ENCODE measurements at regions not wholly inside any gene's neighbourhood (a gene's known extent, or its start where the extent isn't known, plus 50 kb on each side); places are given as distances from the start of the nearest gene placed in this dataset.

DNA sequence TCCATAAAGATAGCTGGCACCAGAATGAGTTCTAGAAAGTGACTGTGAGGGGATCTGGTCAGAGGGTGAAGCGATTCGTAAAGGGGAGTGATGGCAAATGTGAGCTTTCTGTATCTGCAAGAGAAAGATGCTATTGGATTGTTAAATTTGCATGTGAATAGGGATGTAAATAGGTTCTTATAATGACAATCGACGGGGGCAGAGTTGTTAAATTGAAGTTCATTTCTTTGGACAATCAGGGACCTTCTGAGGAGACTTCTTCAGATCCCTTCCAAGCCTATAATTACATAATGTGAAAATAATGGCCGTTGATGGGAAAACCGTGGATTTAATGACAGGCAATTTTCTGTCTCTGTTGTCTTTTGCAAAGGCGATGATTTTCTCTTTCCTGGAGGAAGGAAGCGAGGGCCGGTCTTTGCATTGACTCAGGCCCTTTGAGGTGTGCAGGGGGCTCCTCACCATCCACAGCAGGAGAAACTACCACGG lies 52.2 kb upstream of the TMEM18 start (continued):
- TF ChIP-seq, protein P1, sequence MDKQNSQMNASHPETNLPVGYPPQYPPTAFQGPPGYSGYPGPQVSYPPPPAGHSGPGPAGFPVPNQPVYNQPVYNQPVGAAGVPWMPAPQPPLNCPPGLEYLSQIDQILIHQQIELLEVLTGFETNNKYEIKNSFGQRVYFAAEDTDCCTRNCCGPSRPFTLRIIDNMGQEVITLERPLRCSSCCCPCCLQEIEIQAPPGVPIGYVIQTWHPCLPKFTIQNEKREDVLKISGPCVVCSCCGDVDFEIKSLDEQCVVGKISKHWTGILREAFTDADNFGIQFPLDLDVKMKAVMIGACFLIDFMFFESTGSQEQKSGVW (CRISPR knock-in tag; IDR thresholded peaks at IDR 0.05; ENCODE audit: borderline replicate concordance) = no peak

DNA sequence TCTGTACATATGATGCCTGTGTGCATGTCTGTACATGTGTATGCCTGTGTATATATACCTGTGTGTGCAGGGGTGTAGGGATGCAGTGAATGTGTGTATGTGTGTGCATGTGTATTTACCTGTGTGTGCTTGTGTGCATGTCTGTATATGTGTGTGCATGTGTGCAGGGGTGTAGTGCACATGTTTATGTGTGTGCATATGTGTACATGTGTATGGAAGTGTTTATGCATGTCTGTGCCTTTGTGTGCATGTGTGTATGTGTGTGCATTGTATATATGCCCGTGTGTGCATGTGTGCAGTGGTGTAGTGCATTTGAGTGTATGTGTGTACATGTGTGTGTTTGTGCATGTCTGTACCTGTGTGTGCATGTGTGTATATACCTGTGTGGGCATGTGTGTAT lies 51.0 kb upstream of the TMEM18 start:
- Histone ChIP-seq H3K4me3 (replicated peaks in 1 of 3; ENCODE audit: insufficient read depth in 1 of 3, low read depth in 2 of 3, low read length in 3 of 3) (no peak overlapping the region), H3K4me2 (ENCODE audit: low read depth, low read length) (no peak overlapping the region), H4K20me1 (ENCODE audit: insufficient read depth, low read length) (no peaks in the 10 kb centered on the region), H3K27ac (ENCODE audit: extremely low read length, insufficient read depth, low read length) (no peak overlapping the region), H3K27me3 (ENCODE audit: control insufficient read depth in 1 of 2, insufficient read depth in 2 of 2, low read length in 2 of 2) (peaks cover 0 to 24% of the 10 kb centered on the region in 2 experiments; a peak in 3 of 5 replicates), H3K9me3 (ENCODE audit: low read length) (no peaks in the 10 kb centered on the region), H2AFZ (ENCODE audit: low read length) (no peak overlapping the region), H3K9ac (ENCODE audit: insufficient read depth, low read depth, low read length) (no peak overlapping the region), H3K79me2 (ENCODE audit: insufficient read depth, low read length) (no peaks in the 10 kb centered on the region), H3K36me3 (replicated peaks in 1 of 2; ENCODE audit: control insufficient read depth in 1 of 2, insufficient read depth in 2 of 2, low read length in 2 of 2) (no peaks in the 10 kb centered on the region), H3K4me1 (ENCODE audit: insufficient read depth, low read length) (no peaks in the 10 kb centered on the region)
- CTCF ChIA-PET (ENCODE audit: low intra/inter-chr PET ratio, low total read pairs) = no interaction called here
- 0% methylated on average over 1 of the region's 1 CpG for WGBS (ENCODE audit: low lambda C conversion rate)
- TF ChIP-seq SP2 (CRISPR knock-in tag; IDR thresholded peaks at IDR 0.05) = no peak
- TF ChIP-seq, protein P2, sequence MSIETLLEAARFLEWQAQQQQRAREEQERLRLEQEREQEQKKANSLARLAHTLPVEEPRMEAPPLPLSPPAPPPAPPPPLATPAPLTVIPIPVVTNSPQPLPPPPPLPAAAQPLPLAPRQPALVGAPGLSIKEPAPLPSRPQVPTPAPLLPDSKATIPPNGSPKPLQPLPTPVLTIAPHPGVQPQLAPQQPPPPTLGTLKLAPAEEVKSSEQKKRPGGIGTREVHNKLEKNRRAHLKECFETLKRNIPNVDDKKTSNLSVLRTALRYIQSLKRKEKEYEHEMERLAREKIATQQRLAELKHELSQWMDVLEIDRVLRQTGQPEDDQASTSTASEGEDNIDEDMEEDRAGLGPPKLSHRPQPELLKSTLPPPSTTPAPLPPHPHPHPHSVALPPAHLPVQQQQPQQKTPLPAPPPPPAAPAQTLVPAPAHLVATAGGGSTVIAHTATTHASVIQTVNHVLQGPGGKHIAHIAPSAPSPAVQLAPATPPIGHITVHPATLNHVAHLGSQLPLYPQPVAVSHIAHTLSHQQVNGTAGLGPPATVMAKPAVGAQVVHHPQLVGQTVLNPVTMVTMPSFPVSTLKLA (IDR thresholded peaks at IDR 0.05) = peak; percentile 97
- TF ChIP-seq, protein P3, sequence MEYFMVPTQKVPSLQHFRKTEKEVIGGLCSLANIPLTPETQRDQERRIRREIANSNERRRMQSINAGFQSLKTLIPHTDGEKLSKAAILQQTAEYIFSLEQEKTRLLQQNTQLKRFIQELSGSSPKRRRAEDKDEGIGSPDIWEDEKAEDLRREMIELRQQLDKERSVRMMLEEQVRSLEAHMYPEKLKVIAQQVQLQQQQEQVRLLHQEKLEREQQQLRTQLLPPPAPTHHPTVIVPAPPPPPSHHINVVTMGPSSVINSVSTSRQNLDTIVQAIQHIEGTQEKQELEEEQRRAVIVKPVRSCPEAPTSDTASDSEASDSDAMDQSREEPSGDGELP (IDR thresholded peaks at IDR 0.05; ENCODE audit: borderline replicate concordance, low read depth) = no peak
- no peak for ATAC-seq
- no peak for DNase-seq (ENCODE audit: low spot score)
- no peak for FAIRE-seq
- in situ Hi-C loops (cut with HindIII; ENCODE audit: extremely low pct_ligation_motif_present, low pct_unique_long_range_greater_than_20kb) (no loop called here), intact Hi-C loops (cut with micrococcal nuclease; ENCODE audit: unreplicated experiment) (no loop called here)
- BruUV-seq (replicated peaks) = no TSS peak
- POLR2A ChIA-PET = no interaction called here
